Breast epithelium (tissue), 3 donors: ENCODE measurements at regions not wholly inside any gene's neighbourhood (a gene's known extent, or its start where the extent isn't known, plus 50 kb on each side); places are given as distances from the start of the nearest gene placed in this dataset.

Source experiments
- POLR2A ChIP-seq: fragments of 450-650 bp; IDR thresholded peaks from one replicate; pipeline ENCODE4 v1.6.1; 2016; ENCODE audit warnings: antibody characterized with exemption, mild to moderate bottlenecking, moderate library complexity
- POLR2AphosphoS5 ChIP-seq, 3 donors: sonication (generic); formaldehyde crosslinking; IDR thresholded peaks; one replicate each; pipeline ENCODE4 v1.6.1; 2017; ENCODE audit warnings: antibody characterized with exemption in 3 of 3
- TF ChIP-seq, protein P1 (sequence below), 3 donors: fragments of 450-650 bp; IDR thresholded peaks; one replicate each; pipeline ENCODE4 v1.5.1; 2016 to 2017; ENCODE audit warnings: antibody characterized with exemption in 3 of 3, mild to moderate bottlenecking in 3 of 3, moderate library complexity in 3 of 3

DNA sequence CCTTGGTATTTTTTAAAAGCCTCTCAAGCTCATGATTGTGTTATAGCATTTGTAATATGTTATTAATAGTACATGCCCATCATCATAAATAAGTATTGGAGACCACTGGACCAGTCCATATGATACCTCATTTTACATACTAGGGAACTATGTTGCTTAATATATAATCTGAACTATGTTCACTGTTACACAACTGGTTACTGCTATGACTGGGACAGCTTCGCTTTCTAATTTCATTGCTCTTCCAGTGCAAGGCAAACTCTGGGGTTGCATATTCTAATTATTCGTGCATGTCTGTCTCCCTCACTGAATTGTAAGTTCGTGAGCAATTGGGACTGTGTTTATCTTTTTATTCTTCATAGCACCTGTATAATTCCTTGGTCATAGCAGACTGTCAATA, 330.5 kb downstream of the RAPGEF2 start:
- TF ChIP-seq POLR2A (no peak), POLR2AphosphoS5 (IDR thresholded peaks at IDR 0.05) (no peak)
- TF ChIP-seq, protein P1, sequence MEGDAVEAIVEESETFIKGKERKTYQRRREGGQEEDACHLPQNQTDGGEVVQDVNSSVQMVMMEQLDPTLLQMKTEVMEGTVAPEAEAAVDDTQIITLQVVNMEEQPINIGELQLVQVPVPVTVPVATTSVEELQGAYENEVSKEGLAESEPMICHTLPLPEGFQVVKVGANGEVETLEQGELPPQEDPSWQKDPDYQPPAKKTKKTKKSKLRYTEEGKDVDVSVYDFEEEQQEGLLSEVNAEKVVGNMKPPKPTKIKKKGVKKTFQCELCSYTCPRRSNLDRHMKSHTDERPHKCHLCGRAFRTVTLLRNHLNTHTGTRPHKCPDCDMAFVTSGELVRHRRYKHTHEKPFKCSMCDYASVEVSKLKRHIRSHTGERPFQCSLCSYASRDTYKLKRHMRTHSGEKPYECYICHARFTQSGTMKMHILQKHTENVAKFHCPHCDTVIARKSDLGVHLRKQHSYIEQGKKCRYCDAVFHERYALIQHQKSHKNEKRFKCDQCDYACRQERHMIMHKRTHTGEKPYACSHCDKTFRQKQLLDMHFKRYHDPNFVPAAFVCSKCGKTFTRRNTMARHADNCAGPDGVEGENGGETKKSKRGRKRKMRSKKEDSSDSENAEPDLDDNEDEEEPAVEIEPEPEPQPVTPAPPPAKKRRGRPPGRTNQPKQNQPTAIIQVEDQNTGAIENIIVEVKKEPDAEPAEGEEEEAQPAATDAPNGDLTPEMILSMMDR (IDR thresholded peaks at IDR 0.05), result no peak
